Sigmoid colon (tissue), 6 donors: ENCODE measurements at regions not wholly inside any gene's neighbourhood (a gene's known extent, or its start where the extent isn't known, plus 50 kb on each side); places are given as distances from the start of the nearest gene placed in this dataset.
A peak's percentile ranks its signal among the peaks of the same experiment; 100 is the strongest.

Experiments
- DNase-seq: peaks from one replicate; pipeline ENCODE4 v3.0.0-alpha.2; 2019
- H3K27ac ChIP-seq, 4 donors: fragments of 200-600 bp; sonication (generic); one replicate each; pipeline ENCODE4 v1.5.1; 2016 to 2019; ENCODE audit warnings: mild to moderate bottlenecking in 1 of 4
- H3K27me3 ChIP-seq, 3 donors: fragments of 200-600 bp; sonication (generic); one replicate each; pipeline ENCODE4 v1.5.1; 2019; ENCODE audit warnings: mild to moderate bottlenecking in 1 of 3
- H3K36me3 ChIP-seq, 4 donors: fragments of 200-600 bp; sonication (generic); one replicate each; pipeline ENCODE4 v1.5.1; 2016 to 2019
- H3K4me1 ChIP-seq, 4 donors: fragments of 200-600 bp; sonication (generic); one replicate each; pipeline ENCODE4 v1.5.1; 2017 to 2019
- H3K4me3 ChIP-seq, 4 donors: fragments of 200-600 bp; sonication (generic); one replicate each; pipeline ENCODE4 v1.5.1; 2017 to 2019; ENCODE audit warnings: mild to moderate bottlenecking in 2 of 4, moderate library complexity in 1 of 4
- H3K9me3 ChIP-seq, 4 donors: fragments of 200-600 bp in 3 of 4; sonication (generic) in 3 of 4; one replicate each; pipeline versions ENCODE4 v1.5.1 to v1.6.1; 2013 to 2019
- EP300 ChIP-seq, 4 donors: sonication (generic); formaldehyde crosslinking; IDR thresholded peaks; one replicate each; pipeline ENCODE4 v1.6.1; 2017; ENCODE audit warnings: antibody characterized with exemption in 4 of 4
- POLR2A ChIP-seq, 2 donors: fragments of 450-650 bp; IDR thresholded peaks; one replicate each; pipeline ENCODE4 v1.6.1; 2016; ENCODE audit warnings: antibody characterized with exemption in 2 of 2, mild to moderate bottlenecking in 2 of 2, moderate library complexity in 2 of 2
- POLR2AphosphoS5 ChIP-seq, 4 donors: sonication (generic); formaldehyde crosslinking; IDR thresholded peaks; one replicate each; pipeline ENCODE4 v1.6.1; 2017; ENCODE audit warnings: antibody characterized with exemption in 4 of 4
- WGBS, 2 donors: extraction: QIAGEN DNeasy Blood & Tissue Kit; methylation state at CpG; one replicate each; pipeline ENCODE4 v1.1.7; 2013; 5-methylcytosine and 5-hydroxymethylcytosine counted together
- intact Hi-C: fragments of 100-400 bp; cut with DNase I; formaldehyde crosslinking; loops from one replicate; pipeline ENCODE4 v1.15.1; 2023
- TF ChIP-seq, protein P1 (sequence below), 4 experiments: fragments of 450-650 bp in 3 of 4; fragments of 200-600 bp in 1 of 4; IDR thresholded peaks; one replicate each; pipeline ENCODE4 v1.5.1; 2016 to 2019; ENCODE audit warnings: antibody characterized with exemption in 4 of 4, mild to moderate bottlenecking in 3 of 4, moderate library complexity in 2 of 4
- donor health status: healthy with polysubstance abuse.
- donor health status: healthy.

- H3K4me3 ChIP-seq = no peak overlapping the region
- no peak overlapping the region for H3K27ac ChIP-seq
- 49 to 59% methylated on average over 4 of the region's 4 CpGs for WGBS, 2 donors
- DNase-seq = no peak
- intact Hi-C loops = no loop called here
- H3K27me3 ChIP-seq = no peaks in the 10 kb centered on the region
- no peak for TF ChIP-seq POLR2AphosphoS5 (IDR thresholded peaks at IDR 0.05)
- TF ChIP-seq, protein P1, sequence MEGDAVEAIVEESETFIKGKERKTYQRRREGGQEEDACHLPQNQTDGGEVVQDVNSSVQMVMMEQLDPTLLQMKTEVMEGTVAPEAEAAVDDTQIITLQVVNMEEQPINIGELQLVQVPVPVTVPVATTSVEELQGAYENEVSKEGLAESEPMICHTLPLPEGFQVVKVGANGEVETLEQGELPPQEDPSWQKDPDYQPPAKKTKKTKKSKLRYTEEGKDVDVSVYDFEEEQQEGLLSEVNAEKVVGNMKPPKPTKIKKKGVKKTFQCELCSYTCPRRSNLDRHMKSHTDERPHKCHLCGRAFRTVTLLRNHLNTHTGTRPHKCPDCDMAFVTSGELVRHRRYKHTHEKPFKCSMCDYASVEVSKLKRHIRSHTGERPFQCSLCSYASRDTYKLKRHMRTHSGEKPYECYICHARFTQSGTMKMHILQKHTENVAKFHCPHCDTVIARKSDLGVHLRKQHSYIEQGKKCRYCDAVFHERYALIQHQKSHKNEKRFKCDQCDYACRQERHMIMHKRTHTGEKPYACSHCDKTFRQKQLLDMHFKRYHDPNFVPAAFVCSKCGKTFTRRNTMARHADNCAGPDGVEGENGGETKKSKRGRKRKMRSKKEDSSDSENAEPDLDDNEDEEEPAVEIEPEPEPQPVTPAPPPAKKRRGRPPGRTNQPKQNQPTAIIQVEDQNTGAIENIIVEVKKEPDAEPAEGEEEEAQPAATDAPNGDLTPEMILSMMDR (IDR thresholded peaks at IDR 0.05) = no peak
- no peak for TF ChIP-seq EP300 (IDR thresholded peaks at IDR 0.05)
- no peak for TF ChIP-seq POLR2A (IDR thresholded peaks at IDR 0.05)
- H3K4me1 ChIP-seq = no peaks in the 10 kb centered on the region
- H3K36me3 ChIP-seq = no peaks in the 10 kb centered on the region
- no peaks in the 10 kb centered on the region for H3K9me3 ChIP-seq
Observed at GRCh38 chr3:76021376-76021775, 236.0 kb upstream of the ZNF717 start.

DNA sequence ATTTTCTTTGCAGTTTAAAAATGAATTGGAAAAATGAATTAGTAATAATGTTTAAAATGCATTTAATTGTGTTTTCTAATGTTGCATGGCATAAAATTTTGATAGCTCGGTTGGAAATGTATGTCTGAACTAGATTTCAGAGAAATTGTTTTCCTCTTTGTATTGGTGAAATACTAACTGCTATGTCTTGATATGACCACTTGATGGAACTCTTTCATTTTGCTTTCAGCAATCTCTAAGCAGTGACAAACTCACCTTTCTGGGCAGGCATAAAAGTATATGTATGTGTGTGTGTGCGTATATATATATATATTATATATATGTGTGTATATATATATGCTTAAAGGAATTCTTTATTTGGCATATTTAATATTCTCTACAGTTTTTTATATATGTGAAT, 239.3 kb upstream of the ZNF717 start:
- H3K4me1 ChIP-seq = no peaks in the 10 kb centered on the region

GRCh38 chr3:76025561-76025960, 240.2 kb upstream of the ZNF717 start:
- WGBS, 2 donors = 42 to 56% methylated on average over 1 of the region's 1 CpG
- intact Hi-C loops = no loop called here
- H3K27me3 ChIP-seq = no peaks in the 10 kb centered on the region
- H3K9me3 ChIP-seq = no peaks in the 10 kb centered on the region
- H3K4me1 ChIP-seq = no peaks in the 10 kb centered on the region
- H3K4me3 ChIP-seq = no peak overlapping the region
- H3K27ac ChIP-seq = no peak overlapping the region
- DNase-seq = no peak
- TF ChIP-seq, protein P1 (IDR thresholded peaks at IDR 0.05) = no peak
- TF ChIP-seq EP300 (IDR thresholded peaks at IDR 0.05) (no peak), POLR2AphosphoS5 (IDR thresholded peaks at IDR 0.05) (no peak), POLR2A (IDR thresholded peaks at IDR 0.05) (no peak)
- H3K36me3 ChIP-seq = no peaks in the 10 kb centered on the region

More for the DNA sequence above, 239.3 kb upstream of the ZNF717 start:
- Histone ChIP-seq H3K9me3 (no peaks in the 10 kb centered on the region), H3K27me3 (no peaks in the 10 kb centered on the region), H3K27ac (no peak overlapping the region), H3K36me3 (no peaks in the 10 kb centered on the region), H3K4me3 (no peak overlapping the region)
- TF ChIP-seq EP300 (IDR thresholded peaks at IDR 0.05) = no peak
- TF ChIP-seq POLR2AphosphoS5 (IDR thresholded peaks at IDR 0.05) = no peak
- TF ChIP-seq, protein P1 (IDR thresholded peaks at IDR 0.05) = peak in 2 of 4 experiments; percentile 17 to 18
- no peak for TF ChIP-seq POLR2A (IDR thresholded peaks at IDR 0.05)
- DNase-seq = no peak
- WGBS, 2 donors = 48 to 49% methylated on average over 2 of the region's 2 CpGs
- intact Hi-C loops = no loop called here

DNA sequence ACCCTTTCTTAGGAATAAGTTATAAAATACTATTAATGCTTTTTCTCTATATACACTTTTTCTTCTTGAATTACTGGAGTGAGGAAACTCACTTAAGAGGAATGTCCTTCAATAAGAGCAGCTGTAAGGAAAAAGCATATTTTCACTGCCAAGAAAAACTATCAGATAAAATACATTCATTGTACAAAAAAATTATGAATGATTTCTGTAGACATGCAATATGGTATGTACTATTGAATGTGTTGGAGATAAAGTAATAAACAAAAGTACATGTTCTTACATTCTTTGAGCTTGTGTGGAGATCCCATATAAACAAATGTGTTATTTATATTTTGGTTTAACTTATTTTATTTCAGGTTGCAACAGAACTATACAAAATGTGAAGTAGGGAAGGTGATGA, 241.0 kb upstream of the ZNF717 start:
- Histone ChIP-seq H3K9me3 (no peaks in the 10 kb centered on the region), H3K4me1 (no peaks in the 10 kb centered on the region), H3K27me3 (no peaks in the 10 kb centered on the region), H3K27ac (no peak overlapping the region), H3K36me3 (no peaks in the 10 kb centered on the region), H3K4me3 (no peak overlapping the region)
- intact Hi-C loops = no loop called here
- no peak for TF ChIP-seq POLR2A (IDR thresholded peaks at IDR 0.05)
- TF ChIP-seq EP300 (IDR thresholded peaks at IDR 0.05) = no peak
- TF ChIP-seq, protein P1 (IDR thresholded peaks at IDR 0.05) = no peak
- no peak for TF ChIP-seq POLR2AphosphoS5 (IDR thresholded peaks at IDR 0.05)
- DNase-seq = no peak

DNA sequence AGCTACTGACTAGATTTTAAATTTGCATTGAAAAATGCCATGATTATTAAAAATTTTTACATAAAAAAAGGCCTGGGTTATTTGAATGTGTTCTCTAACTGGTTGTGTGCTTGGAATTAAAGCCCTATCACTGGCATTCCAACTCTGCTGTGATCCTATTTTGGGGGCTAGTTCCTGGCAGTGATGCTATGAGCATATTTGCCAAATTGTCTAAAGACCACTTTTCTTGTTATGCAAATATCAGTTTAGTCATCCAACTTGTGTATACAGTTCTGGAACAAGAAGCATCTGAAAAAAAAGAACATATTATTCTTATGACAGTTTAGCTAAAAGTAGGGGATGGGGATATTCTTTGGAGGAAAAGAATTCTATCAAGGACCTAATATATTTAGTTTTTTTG, 243.4 kb upstream of the ZNF717 start:
- intact Hi-C loops = no loop called here

More for the DNA sequence above, 243.4 kb upstream of the ZNF717 start:
- Histone ChIP-seq H3K9me3 (no peaks in the 10 kb centered on the region), H3K4me1 (no peaks in the 10 kb centered on the region), H3K27me3 (no peaks in the 10 kb centered on the region), H3K36me3 (no peaks in the 10 kb centered on the region), H3K27ac (no peak overlapping the region), H3K4me3 (no peak overlapping the region)
- DNase-seq = no peak
- TF ChIP-seq, protein P1 (IDR thresholded peaks at IDR 0.05) = no peak
- no peak for TF ChIP-seq EP300 (IDR thresholded peaks at IDR 0.05)
- no peak for TF ChIP-seq POLR2A (IDR thresholded peaks at IDR 0.05)
- TF ChIP-seq POLR2AphosphoS5 (IDR thresholded peaks at IDR 0.05) = no peak
